SK-N-SH (cell line): ENCODE measurements at regions not wholly inside any gene's neighbourhood (a gene's known extent, or its start where the extent isn't known, plus 50 kb on each side); places are given as distances from the start of the nearest gene placed in this dataset.

Experiments
- CTCF ChIA-PET: fragments of 300-600, 350-600 bp; formaldehyde crosslinking; extraction: SDS; loops from one replicate; lab custom pipeline; 2021; lab: Yijun Ruan, JAX
- POLR2A ChIA-PET: fragments of 350-600 bp; sonication (Branson Sonifier 250); formaldehyde crosslinking; extraction: SDS; loops from one replicate; lab custom pipeline; 2020; ENCODE audit warnings: antibody characterized with exemption, inconsistent platforms; lab: Yijun Ruan, JAX
- DNase-seq: peaks from one replicate; pipeline ENCODE4 v3.0.0; 2012
- H2AFZ ChIP-seq: fragments of 200-600 bp; sonication (generic); 2 replicates; pipeline ENCODE4 v1.8.1; 2016; ENCODE audit warnings: antibody characterized with exemption, mild to moderate bottlenecking, low read depth
- H3F3A ChIP-seq: fragments of 200-600 bp; sonication (generic); replicated peaks from 2 replicates; pipeline ENCODE3; 2016; ENCODE audit warnings: antibody characterized with exemption, mild to moderate bottlenecking; ENCODE audit not compliant: insufficient read depth
- H3K27ac ChIP-seq, 2 experiments: fragments of 200-500 bp in 1 of 2; fragments of 200-600 bp in 1 of 2; sonication (Bioruptor generic) in 1 of 2; sonication (generic), shearing (Covaris generic) in 1 of 2; 2 replicates each; pipeline versions ENCODE4 v1.5.1 to v1.6.1; 2014 to 2016; ENCODE audit warnings: low read depth in 2 of 2, inconsistent platforms in 1 of 2, low read length in 1 of 2, mild to moderate bottlenecking in 1 of 2, mixed read lengths in 1 of 2
- H3K27me3 ChIP-seq: fragments of 200-600 bp; sonication (generic), shearing (Covaris generic); 2 replicates; pipeline ENCODE4 v1.6.1; 2016; ENCODE audit warnings: mixed run types; ENCODE audit not compliant: insufficient read depth
- H3K36me3 ChIP-seq, 2 experiments: fragments of 200-500 bp in 1 of 2; fragments of 200-600 bp in 1 of 2; sonication (Bioruptor generic) in 1 of 2; sonication (generic) in 1 of 2; replicated peaks in 1 of 2; 2 replicates each; pipeline versions ENCODE3 to v1.5.1; 2014 to 2016; ENCODE audit warnings: low read length in 1 of 2, mild to moderate bottlenecking in 1 of 2; ENCODE audit not compliant: insufficient read depth in 2 of 2, control insufficient read depth in 1 of 2
- H3K4me1 ChIP-seq, 2 experiments: fragments of 200-500 bp in 1 of 2; fragments of 200-600 bp in 1 of 2; sonication (Bioruptor generic) in 1 of 2; sonication (generic), shearing (Covaris generic) in 1 of 2; 2 replicates each; pipeline versions ENCODE4 v1.5.1 to v1.6.1; 2014 to 2016; ENCODE audit warnings: low read depth in 1 of 2, low read length in 1 of 2, mixed run types in 1 of 2; ENCODE audit not compliant: insufficient read depth in 2 of 2, control insufficient read depth in 1 of 2
- H3K4me2 ChIP-seq: fragments of 200-600 bp; sonication (generic), shearing (Covaris generic); 2 replicates; pipeline ENCODE4 v1.6.1; 2017; ENCODE audit warnings: mixed run types
- H3K4me3 ChIP-seq, 2 experiments: fragments of 200-500 bp in 1 of 2; fragments of 200-600 bp in 1 of 2; sonication (Bioruptor generic) in 1 of 2; sonication (generic), shearing (Covaris generic) in 1 of 2; 2 replicates each; pipeline versions ENCODE4 v1.5.1 to v1.8.1; 2014 to 2016; ENCODE audit warnings: low read depth in 2 of 2, inconsistent platforms in 1 of 2, low read length in 1 of 2, mild to moderate bottlenecking in 1 of 2, mixed read lengths in 1 of 2, moderate library complexity in 1 of 2
- H3K79me2 ChIP-seq: fragments of 200-600 bp; sonication (generic); 2 replicates; pipeline ENCODE4 v1.8.1; 2017; ENCODE audit warnings: mild to moderate bottlenecking; ENCODE audit not compliant: insufficient read depth
- H3K9ac ChIP-seq: fragments of 200-600 bp; sonication (generic); 2 replicates; pipeline ENCODE4 v1.6.1; 2017; ENCODE audit warnings: mixed run types
- H3K9me2 ChIP-seq: fragments of 200-600 bp; sonication (generic); 2 replicates; pipeline ENCODE4 v1.6.1; 2017; ENCODE audit warnings: mixed run types
- H3K9me3 ChIP-seq: fragments of 200-600 bp; sonication (generic); 2 replicates; pipeline ENCODE4 v1.6.1; 2017; ENCODE audit warnings: mixed run types, mild to moderate bottlenecking, moderate library complexity
- H4K20me1 ChIP-seq: fragments of 200-600 bp; sonication (generic); 2 replicates; pipeline ENCODE4 v1.6.1; 2017; ENCODE audit warnings: mild to moderate bottlenecking, mixed run types; ENCODE audit not compliant: insufficient read depth
- CHD2 ChIP-seq: fragments of 150-350 bp; IDR thresholded peaks from 2 replicates; pipeline ENCODE4 v1.6.1; 2018; ENCODE audit warnings: low read length; ENCODE audit not compliant: partially characterized antibody
- GATA2 ChIP-seq: sonication (generic); formaldehyde crosslinking; IDR thresholded peaks from 2 replicates; pipeline ENCODE4 v1.5.0; 2020; ENCODE audit warnings: mild to moderate bottlenecking, missing genetic modification reagents
- JUND ChIP-seq: IDR thresholded peaks from 2 replicates; pipeline ENCODE4 v1.4.0; 2012
- NFIC ChIP-seq: IDR thresholded peaks from 2 replicates; pipeline ENCODE4 v1.4.0; 2012; ENCODE audit warnings: borderline replicate concordance
- NRF1 ChIP-seq: IDR thresholded peaks from 2 replicates; pipeline ENCODE4 v1.6.1; 2012; ENCODE audit warnings: low read depth, mild to moderate bottlenecking, low read length
- PBX3 ChIP-seq: IDR thresholded peaks from 2 replicates; pipeline ENCODE4; 2012
- POLR2AphosphoS5 ChIP-seq: IDR thresholded peaks from 2 replicates; pipeline ENCODE4 v1.6.1; 2012; ENCODE audit warnings: low read depth, low read length
- RAD21 ChIP-seq: IDR thresholded peaks from 2 replicates; pipeline ENCODE4 v1.6.1; 2012; ENCODE audit warnings: mild to moderate bottlenecking, low read length
- RXRA ChIP-seq: IDR thresholded peaks from 2 replicates; pipeline ENCODE4 v1.4.0; 2012; ENCODE audit warnings: low read depth, mild to moderate bottlenecking, borderline replicate concordance
- SIN3A ChIP-seq: IDR thresholded peaks from 2 replicates; pipeline ENCODE4 v1.6.1; 2012; ENCODE audit warnings: low read depth, mild to moderate bottlenecking, low read length, moderate library complexity, borderline replicate concordance
- SMC3 ChIP-seq: IDR thresholded peaks from 2 replicates; pipeline ENCODE4 v1.6.1; 2012; ENCODE audit warnings: low read depth, low read length, improper control_type of control experiment
- TAF1 ChIP-seq: IDR thresholded peaks from 2 replicates; pipeline ENCODE4 v1.6.1; 2012; ENCODE audit warnings: low read depth, mild to moderate bottlenecking, low read length, moderate library complexity, borderline replicate concordance
- TCF12 ChIP-seq: IDR thresholded peaks from 2 replicates; pipeline ENCODE4 v1.4.0; 2012
- USF2 ChIP-seq: fragments of 150-350 bp; IDR thresholded peaks from 2 replicates; pipeline ENCODE4 v1.6.1; 2017; ENCODE audit warnings: antibody characterized with exemption, low read length, low read depth, borderline replicate concordance
- WGBS: methylation state at CpG from one replicate; pipeline ENCODE4 v1.1.6; 2017; ENCODE audit warnings: low lambda C conversion rate; 5-methylcytosine and 5-hydroxymethylcytosine counted together
- TF ChIP-seq, protein P1 (sequence below): IDR thresholded peaks from 2 replicates; pipeline ENCODE4 v1.4.0; 2012; ENCODE audit warnings: low read depth
- TF ChIP-seq, protein P2 (sequence below): IDR thresholded peaks from 2 replicates; pipeline ENCODE4 v1.6.1; 2012; ENCODE audit warnings: mild to moderate bottlenecking, low read depth, low read length, moderate library complexity

- WGBS, result 95% methylated on average over 10 of the region's 10 CpGs
- H4K20me1 ChIP-seq, result peaks cover 88% of the 10 kb centered on the region
- no peaks in the 10 kb centered on the region for H3K9me2 ChIP-seq
- H3K9ac ChIP-seq, result no peak overlapping the region
- no peak for DNase-seq
- H3K27ac ChIP-seq, result no peak overlapping the region
- H2AFZ ChIP-seq, result no peak overlapping the region
- peaks cover 92% of the 10 kb centered on the region for H3K79me2 ChIP-seq
- peaks cover 6 to 7% of the 10 kb centered on the region in 2 experiments for H3K4me1 ChIP-seq
- H3K27me3 ChIP-seq, result no peaks in the 10 kb centered on the region
- no peak overlapping the region for H3K4me2 ChIP-seq
- POLR2A ChIA-PET, result no interaction called here
- H3K9me3 ChIP-seq, result no peaks in the 10 kb centered on the region
- peaks cover 13 to 33% of the 10 kb centered on the region in 2 experiments for H3K36me3 ChIP-seq
- H3F3A ChIP-seq, result peaks cover 10% of the 10 kb centered on the region
- TF ChIP-seq RAD21 (no peak), GATA2 (CRISPR knock-in tag) (no peak)
- H3K4me3 ChIP-seq, result no peak overlapping the region
- CTCF ChIA-PET, result interaction anchor here (1.1 kb wide), 1 partner anchor 31 kb away, joined by 4 read pairs; no protein-coding TSS in a partner anchor
Observed at GRCh38 chr7:131100357-131101054, 227.2 kb upstream of the MKLN1 start.

DNA sequence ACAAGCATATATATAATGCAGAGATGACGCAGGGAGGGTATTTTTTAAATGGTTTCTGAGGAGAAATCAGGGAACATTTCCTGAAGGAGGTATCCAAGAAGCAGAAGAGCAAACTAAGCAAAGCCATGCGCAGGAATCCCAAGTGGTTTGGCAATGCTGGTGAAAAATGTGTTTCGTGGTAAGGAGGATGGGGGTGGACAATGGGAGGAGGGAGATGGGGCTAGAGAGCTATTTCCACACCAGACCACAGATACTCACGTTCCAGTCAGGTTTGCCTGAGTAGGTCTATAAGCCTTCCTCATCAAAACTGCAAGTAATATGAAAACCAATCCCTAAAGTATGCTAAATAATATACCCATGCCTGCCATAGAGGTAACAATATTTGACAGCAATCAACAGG is 223.7 kb upstream of the MKLN1 start:
- WGBS, result 56% methylated on average over 4 of the region's 4 CpGs
- peaks cover 7 to 16% of the 10 kb centered on the region in 2 experiments for H3K4me1 ChIP-seq
- H3K79me2 ChIP-seq, result peaks cover 90% of the 10 kb centered on the region
- DNase-seq, result no peak
- peak overlapping the region in 1 of 2 experiments; percentile 41; a peak in 1 of 4 replicates for H3K27ac ChIP-seq
- no peaks in the 10 kb centered on the region for H3K9me3 ChIP-seq
- H3K4me2 ChIP-seq, result peak overlapping the region; percentile 82; the same call in 1 of the 2 replicates
- no peaks in the 10 kb centered on the region for H3K27me3 ChIP-seq
- peaks cover 15% of the 10 kb centered on the region for H3F3A ChIP-seq
- no peaks in the 10 kb centered on the region for H3K9me2 ChIP-seq
- no peak overlapping the region for H3K4me3 ChIP-seq
- H3K9ac ChIP-seq, result no peak overlapping the region
- no peak for TF ChIP-seq CHD2
- TF ChIP-seq TAF1, result no peak
- no peak for TF ChIP-seq RXRA
- TF ChIP-seq, protein P1, sequence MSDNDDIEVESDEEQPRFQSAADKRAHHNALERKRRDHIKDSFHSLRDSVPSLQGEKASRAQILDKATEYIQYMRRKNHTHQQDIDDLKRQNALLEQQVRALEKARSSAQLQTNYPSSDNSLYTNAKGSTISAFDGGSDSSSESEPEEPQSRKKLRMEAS, result peak; percentile 66
- no peak for TF ChIP-seq SIN3A
- TF ChIP-seq, protein P2, sequence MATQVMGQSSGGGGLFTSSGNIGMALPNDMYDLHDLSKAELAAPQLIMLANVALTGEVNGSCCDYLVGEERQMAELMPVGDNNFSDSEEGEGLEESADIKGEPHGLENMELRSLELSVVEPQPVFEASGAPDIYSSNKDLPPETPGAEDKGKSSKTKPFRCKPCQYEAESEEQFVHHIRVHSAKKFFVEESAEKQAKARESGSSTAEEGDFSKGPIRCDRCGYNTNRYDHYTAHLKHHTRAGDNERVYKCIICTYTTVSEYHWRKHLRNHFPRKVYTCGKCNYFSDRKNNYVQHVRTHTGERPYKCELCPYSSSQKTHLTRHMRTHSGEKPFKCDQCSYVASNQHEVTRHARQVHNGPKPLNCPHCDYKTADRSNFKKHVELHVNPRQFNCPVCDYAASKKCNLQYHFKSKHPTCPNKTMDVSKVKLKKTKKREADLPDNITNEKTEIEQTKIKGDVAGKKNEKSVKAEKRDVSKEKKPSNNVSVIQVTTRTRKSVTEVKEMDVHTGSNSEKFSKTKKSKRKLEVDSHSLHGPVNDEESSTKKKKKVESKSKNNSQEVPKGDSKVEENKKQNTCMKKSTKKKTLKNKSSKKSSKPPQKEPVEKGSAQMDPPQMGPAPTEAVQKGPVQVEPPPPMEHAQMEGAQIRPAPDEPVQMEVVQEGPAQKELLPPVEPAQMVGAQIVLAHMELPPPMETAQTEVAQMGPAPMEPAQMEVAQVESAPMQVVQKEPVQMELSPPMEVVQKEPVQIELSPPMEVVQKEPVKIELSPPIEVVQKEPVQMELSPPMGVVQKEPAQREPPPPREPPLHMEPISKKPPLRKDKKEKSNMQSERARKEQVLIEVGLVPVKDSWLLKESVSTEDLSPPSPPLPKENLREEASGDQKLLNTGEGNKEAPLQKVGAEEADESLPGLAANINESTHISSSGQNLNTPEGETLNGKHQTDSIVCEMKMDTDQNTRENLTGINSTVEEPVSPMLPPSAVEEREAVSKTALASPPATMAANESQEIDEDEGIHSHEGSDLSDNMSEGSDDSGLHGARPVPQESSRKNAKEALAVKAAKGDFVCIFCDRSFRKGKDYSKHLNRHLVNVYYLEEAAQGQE, result no peak
- TF ChIP-seq NFIC, result peak; percentile 81
- TF ChIP-seq TCF12, result peak; percentile 72
- TF ChIP-seq USF2, result no peak
- TF ChIP-seq PBX3, result peak; percentile 37; the same call in 1 of the 2 replicates
- TF ChIP-seq POLR2AphosphoS5, result peak; percentile 14; the same call in 1 of the 2 replicates
- TF ChIP-seq JUND, result no peak
- TF ChIP-seq SMC3, result peak; percentile 23; the same call in 1 of the 2 replicates
- TF ChIP-seq NRF1, result peak; percentile 28; the same call in 1 of the 2 replicates
- H4K20me1 ChIP-seq, result peaks cover 57% of the 10 kb centered on the region
- CTCF ChIA-PET, result interaction anchor here (1.2 to 3.3 kb wide), 3 partner anchors 15 to 35 kb away, joined by 3 to 10 read pairs (median 5); no protein-coding TSS in a partner anchor
- H2AFZ ChIP-seq, result no peak overlapping the region
- POLR2A ChIA-PET, result no interaction called here
- H3K36me3 ChIP-seq, result peaks cover 10 to 17% of the 10 kb centered on the region in 2 experiments
